RWPE2 (cell line): ENCODE measurements at regions not wholly inside any gene's neighbourhood (a gene's known extent, or its start where the extent isn't known, plus 50 kb on each side); places are given as distances from the start of the nearest gene placed in this dataset.

Experiments used
- ATAC-seq: fragments of 200-7000 bp; cut with Tn5 transposase; 3 replicates; pipeline ENCODE4 v1.9.1; 2021; ENCODE audit warnings: low read depth
- DNase-seq: peaks from one replicate; pipeline ENCODE4 v3.0.0-alpha.2; 2020; ENCODE audit warnings: low spot score
- H3K27ac ChIP-seq: fragments of 450-650 bp; 2 replicates; pipeline ENCODE4 v1.5.1; 2017; ENCODE audit warnings: mild to moderate bottlenecking; ENCODE audit not compliant: poor library complexity, severe bottlenecking
- H3K27me3 ChIP-seq: fragments of 250-450 bp; sonication (Bioruptor Pico); 2 replicates; pipeline ENCODE4 v1.5.1; 2021; ENCODE audit warnings: mild to moderate bottlenecking, moderate library complexity; ENCODE audit not compliant: insufficient read depth, poor library complexity, severe bottlenecking
- H3K36me3 ChIP-seq: fragments of 250-450 bp; sonication (Bioruptor Pico); 2 replicates; pipeline ENCODE4 v1.5.1; 2020; ENCODE audit warnings: low read depth, mild to moderate bottlenecking, moderate library complexity
- H3K4me1 ChIP-seq: fragments of 250-450 bp; sonication (Bioruptor Pico); 2 replicates; pipeline ENCODE4 v1.5.1; 2021; ENCODE audit warnings: mild to moderate bottlenecking, moderate library complexity; ENCODE audit not compliant: insufficient read depth, poor library complexity, severe bottlenecking
- H3K4me3 ChIP-seq: fragments of 250-450 bp; sonication (Bioruptor Pico); 2 replicates; pipeline ENCODE4 v1.5.1; 2021; ENCODE audit warnings: mild to moderate bottlenecking, moderate library complexity; ENCODE audit not compliant: severe bottlenecking
- H3K9me3 ChIP-seq: fragments of 250-450 bp; sonication (Bioruptor Pico); 2 replicates; pipeline ENCODE4 v1.5.1; 2021; ENCODE audit warnings: mild to moderate bottlenecking, moderate library complexity; ENCODE audit not compliant: severe bottlenecking
- CTCF ChIP-seq: fragments of 450-650 bp; IDR thresholded peaks from one replicate; pipeline ENCODE4 v1.5.1; 2017; ENCODE audit warnings: mild to moderate bottlenecking, moderate library complexity; ENCODE audit not compliant: poor library complexity, severe bottlenecking

- no peaks in the 10 kb centered on the region for H3K9me3 ChIP-seq
- TF ChIP-seq CTCF = no peak
- no peak overlapping the region for H3K27ac ChIP-seq
- no peaks in the 10 kb centered on the region for H3K27me3 ChIP-seq
- H3K4me3 ChIP-seq = no peak overlapping the region
- DNase-seq (no peak), ATAC-seq (no peak)
- no peaks in the 10 kb centered on the region for H3K36me3 ChIP-seq
- H3K4me1 ChIP-seq = no peaks in the 10 kb centered on the region
These were observed 395.5 kb downstream of the STK39 start for GRCh38 chr2:167851876-167852275.

GRCh38 chr2:167851323-167851860, 396.0 kb downstream of the STK39 start:
- no peaks in the 10 kb centered on the region for H3K36me3 ChIP-seq
- ATAC-seq = no peak
- no peak overlapping the region for H3K4me3 ChIP-seq
- H3K27me3 ChIP-seq = no peaks in the 10 kb centered on the region
- H3K4me1 ChIP-seq = no peaks in the 10 kb centered on the region
- DNase-seq = no peak
- TF ChIP-seq CTCF = no peak
- H3K27ac ChIP-seq = no peak overlapping the region
- H3K9me3 ChIP-seq = no peaks in the 10 kb centered on the region

- H3K9me3 ChIP-seq = no peaks in the 10 kb centered on the region
- H3K27me3 ChIP-seq = no peaks in the 10 kb centered on the region
- DNase-seq = no peak
- ATAC-seq = no peak
- H3K4me1 ChIP-seq = no peaks in the 10 kb centered on the region
- TF ChIP-seq CTCF = no peak
- H3K4me3 ChIP-seq = no peak overlapping the region
- H3K36me3 ChIP-seq = no peaks in the 10 kb centered on the region
- H3K27ac ChIP-seq = no peak overlapping the region
These were observed 402.5 kb downstream of the STK39 start for GRCh38 chr2:167844714-167845530.

GRCh38 chr2:167843657-167844056, 403.7 kb downstream of the STK39 start:
- TF ChIP-seq CTCF = no peak
- Histone ChIP-seq H3K4me3 (no peak overlapping the region), H3K27me3 (no peaks in the 10 kb centered on the region), H3K4me1 (no peaks in the 10 kb centered on the region), H3K36me3 (no peaks in the 10 kb centered on the region), H3K9me3 (no peaks in the 10 kb centered on the region), H3K27ac (no peak overlapping the region)
- ATAC-seq (no peak), DNase-seq (no peak)

- H3K36me3 ChIP-seq = no peaks in the 10 kb centered on the region
- H3K4me1 ChIP-seq = no peaks in the 10 kb centered on the region
- H3K9me3 ChIP-seq = no peaks in the 10 kb centered on the region
- no peak for DNase-seq
- no peaks in the 10 kb centered on the region for H3K27me3 ChIP-seq
- no peak overlapping the region for H3K27ac ChIP-seq
- no peak overlapping the region for H3K4me3 ChIP-seq
- no peak for TF ChIP-seq CTCF
- ATAC-seq = no peak
These were observed 404.2 kb downstream of the STK39 start for GRCh38 chr2:167843217-167843616.
